Hepatocyte (in vitro differentiated cells): ENCODE measurements at regions not wholly inside any gene's neighbourhood (a gene's known extent, or its start where the extent isn't known, plus 50 kb on each side); places are given as distances from the start of the nearest gene placed in this dataset.

Experiments used
- EZH2 ChIP-seq: fragments of 200-600 bp; sonication (generic); IDR thresholded peaks from 2 replicates; pipeline ENCODE4 v1.6.1; 2016; ENCODE audit warnings: antibody characterized with exemption, mild to moderate bottlenecking, borderline replicate concordance
- TF ChIP-seq, protein P1 (sequence below): fragments of 200-600 bp; sonication (generic); IDR thresholded peaks from 2 replicates; pipeline ENCODE4 v1.5.1; 2016; ENCODE audit warnings: antibody characterized with exemption, mild to moderate bottlenecking; ENCODE audit not compliant: poor library complexity

DNA sequence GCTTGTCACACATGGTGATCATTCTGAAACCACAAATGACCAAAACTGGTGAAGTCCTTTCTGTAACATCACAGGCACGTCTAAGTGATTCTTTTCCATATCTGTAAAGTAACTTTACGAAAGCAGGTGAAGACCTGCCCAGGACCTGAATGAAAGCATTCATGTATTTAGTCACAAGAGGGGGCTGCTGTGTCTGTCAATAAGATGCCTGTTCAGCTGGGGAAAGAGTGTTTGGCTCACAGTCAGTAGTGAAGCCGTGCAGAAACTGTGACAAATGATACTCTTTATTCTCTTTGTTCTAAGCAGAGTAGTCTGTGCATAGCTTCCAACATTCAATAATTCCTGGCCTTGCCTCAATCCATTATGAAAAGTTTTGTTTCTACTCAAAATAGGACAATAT, 373.5 kb upstream of the OR4E1 start:
- TF ChIP-seq, protein P1, sequence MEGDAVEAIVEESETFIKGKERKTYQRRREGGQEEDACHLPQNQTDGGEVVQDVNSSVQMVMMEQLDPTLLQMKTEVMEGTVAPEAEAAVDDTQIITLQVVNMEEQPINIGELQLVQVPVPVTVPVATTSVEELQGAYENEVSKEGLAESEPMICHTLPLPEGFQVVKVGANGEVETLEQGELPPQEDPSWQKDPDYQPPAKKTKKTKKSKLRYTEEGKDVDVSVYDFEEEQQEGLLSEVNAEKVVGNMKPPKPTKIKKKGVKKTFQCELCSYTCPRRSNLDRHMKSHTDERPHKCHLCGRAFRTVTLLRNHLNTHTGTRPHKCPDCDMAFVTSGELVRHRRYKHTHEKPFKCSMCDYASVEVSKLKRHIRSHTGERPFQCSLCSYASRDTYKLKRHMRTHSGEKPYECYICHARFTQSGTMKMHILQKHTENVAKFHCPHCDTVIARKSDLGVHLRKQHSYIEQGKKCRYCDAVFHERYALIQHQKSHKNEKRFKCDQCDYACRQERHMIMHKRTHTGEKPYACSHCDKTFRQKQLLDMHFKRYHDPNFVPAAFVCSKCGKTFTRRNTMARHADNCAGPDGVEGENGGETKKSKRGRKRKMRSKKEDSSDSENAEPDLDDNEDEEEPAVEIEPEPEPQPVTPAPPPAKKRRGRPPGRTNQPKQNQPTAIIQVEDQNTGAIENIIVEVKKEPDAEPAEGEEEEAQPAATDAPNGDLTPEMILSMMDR: peak; percentile 47
- TF ChIP-seq EZH2: no peak
